PC-3 (cell line): ENCODE measurements at regions not wholly inside any gene's neighbourhood (a gene's known extent, or its start where the extent isn't known, plus 50 kb on each side); places are given as distances from the start of the nearest gene placed in this dataset.
"Not testable (repeated sequence)": the region's sequence is repeated elsewhere in the genome, so short reads cannot be mapped to it uniquely, and the experiment has no call there.

Experiments
- CTCF ChIP-seq: fragments of 300-600 bp; sonication (generic); conservative IDR thresholded peaks from 2 replicates; pipeline ENCODE4 v1.5.1; 2017; ENCODE audit warnings: antibody characterized with exemption, low read depth, mild to moderate bottlenecking, low read length
- EZH2phosphoT487 ChIP-seq: fragments of 300-600 bp; sonication (generic); IDR thresholded peaks from 2 replicates; pipeline ENCODE4 v1.6.1; 2018; ENCODE audit warnings: mild to moderate bottlenecking, antibody characterized with exemption, low read length, borderline replicate concordance

- TF ChIP-seq CTCF, EZH2phosphoT487: not testable (repeated sequence)
These were observed 211.5 kb downstream of the BANP start for GRCh38 chr16:88162778-88163177.
